Hepatocyte (in vitro differentiated cells): ENCODE measurements at regions not wholly inside any gene's neighbourhood (a gene's known extent, or its start where the extent isn't known, plus 50 kb on each side); places are given as distances from the start of the nearest gene placed in this dataset.

ENCODE experiments used
- CTCF ChIP-seq: fragments of 200-600 bp; sonication (generic); IDR thresholded peaks from 2 replicates; pipeline ENCODE4 v1.5.1; 2016; ENCODE audit warnings: antibody characterized with exemption, mild to moderate bottlenecking; ENCODE audit not compliant: poor library complexity
- EZH2 ChIP-seq: fragments of 200-600 bp; sonication (generic); IDR thresholded peaks from 2 replicates; pipeline ENCODE4 v1.6.1; 2016; ENCODE audit warnings: antibody characterized with exemption, mild to moderate bottlenecking, borderline replicate concordance

GRCh38 chr3:130243808-130244207, 101.7 kb upstream of the COL6A5 start:
- no peak for TF ChIP-seq CTCF
- TF ChIP-seq EZH2, result no peak
